ENCODE measurements at regions not wholly inside any gene's neighbourhood (a gene's known extent, or its start where the extent isn't known, plus 50 kb on each side); places are given as distances from the start of the nearest gene placed in this dataset.
A peak's percentile ranks its signal among the peaks of the same experiment; 100 is the strongest.
"Not testable (repeated sequence)": the region's sequence is repeated elsewhere in the genome, so short reads cannot be mapped to it uniquely, and the experiment has no call there.

GRCh38 chr10:44300666-44301649 is 83.9 kb downstream of the CXCL12 start:
- no peak for DNase-seq

- no peak for DNase-seq
These were observed 86.2 kb downstream of the CXCL12 start for GRCh38 chr10:44298713-44299112.

- no peak for DNase-seq
These were observed 86.9 kb downstream of the CXCL12 start for GRCh38 chr10:44297963-44298362.

- no peak for DNase-seq
These were observed 89.2 kb downstream of the CXCL12 start for GRCh38 chr10:44295644-44296241.

- DNase-seq, result no peak
These were observed 90.0 kb downstream of the CXCL12 start for GRCh38 chr10:44294726-44295412.

GRCh38 chr10:44293842-44294241 is 91.1 kb downstream of the CXCL12 start:
- DNase-seq, result no peak

GRCh38 chr10:44293306-44293778 is 91.6 kb downstream of the CXCL12 start:
- peak in 2 of 4 experiments; percentile 16 to 29 for DNase-seq

- no peak for DNase-seq
These were observed 92.4 kb downstream of the CXCL12 start for GRCh38 chr10:44292390-44293002.

- no peak for DNase-seq
These were observed 93.8 kb downstream of the CXCL12 start for GRCh38 chr10:44291091-44291490.

GRCh38 chr10:44289125-44289524 is 95.8 kb downstream of the CXCL12 start:
- DNase-seq, result no peak

GRCh38 chr10:44287408-44287807 is 97.5 kb downstream of the CXCL12 start:
- DNase-seq, result no peak

- DNase-seq, result no peak
These were observed 100.5 kb downstream of the CXCL12 start for GRCh38 chr10:44284198-44285084.

GRCh38 chr10:44282626-44283300 is 102.1 kb downstream of the CXCL12 start:
- DNase-seq, result no peak

- no peak for DNase-seq
These were observed 103.2 kb downstream of the CXCL12 start for GRCh38 chr10:44281662-44282061.

- no peak for DNase-seq
These were observed 103.7 kb downstream of the CXCL12 start for GRCh38 chr10:44281089-44281613.

- DNase-seq, result no peak
These were observed 104.5 kb downstream of the CXCL12 start for GRCh38 chr10:44280226-44281014.

GRCh38 chr10:44279426-44280126 is 105.3 kb downstream of the CXCL12 start:
- DNase-seq, result no peak

GRCh38 chr10:44278837-44279324 is 106.0 kb downstream of the CXCL12 start:
- DNase-seq, result no peak

GRCh38 chr10:44268435-44268948 is 116.4 kb downstream of the CXCL12 start:
- not testable (repeated sequence) for DNase-seq

Data from suppressor macrophage (primary cell).